KMS-11 (cell line): ENCODE measurements at regions not wholly inside any gene's neighbourhood (a gene's known extent, or its start where the extent isn't known, plus 50 kb on each side); places are given as distances from the start of the nearest gene placed in this dataset.

ENCODE experiments used
- H2AFZ ChIP-seq: fragments of 200-600 bp; sonication (generic); 2 replicates; pipeline ENCODE4 v1.6.1; 2016; ENCODE audit warnings: antibody characterized with exemption, mixed run types, low read depth
- H3K27ac ChIP-seq: fragments of 200-600 bp; sonication (generic); 2 replicates; pipeline ENCODE4 v1.6.1; 2016; ENCODE audit warnings: mild to moderate bottlenecking, mixed run types
- H3K27me3 ChIP-seq: fragments of 200-600 bp; sonication (generic); 2 replicates; pipeline ENCODE4 v1.6.1; 2017; ENCODE audit warnings: mild to moderate bottlenecking, low read depth, mixed run types, moderate library complexity; ENCODE audit not compliant: insufficient read depth
- H3K36me3 ChIP-seq: fragments of 200-600 bp; sonication (generic); 2 replicates; pipeline ENCODE4 v1.6.1; 2017; ENCODE audit warnings: mild to moderate bottlenecking, mixed run types; ENCODE audit not compliant: insufficient read depth
- H3K4me1 ChIP-seq: fragments of 200-600 bp; sonication (generic); 2 replicates; pipeline ENCODE4 v1.6.1; 2016; ENCODE audit warnings: mild to moderate bottlenecking, low read depth, mixed run types; ENCODE audit not compliant: poor library complexity, severe bottlenecking
- H3K4me2 ChIP-seq: fragments of 200-600 bp; sonication (generic); 2 replicates; pipeline ENCODE4 v1.7.0; 2016; ENCODE audit warnings: mild to moderate bottlenecking, mixed run types
- H3K4me3 ChIP-seq: fragments of 200-600 bp; sonication (generic); IDR thresholded peaks from 2 replicates; pipeline ENCODE4 v1.6.1; 2017; ENCODE audit warnings: low read depth, low read length, mixed read lengths; ENCODE audit not compliant: insufficient read depth
- H3K79me2 ChIP-seq: fragments of 200-600 bp; sonication (generic); 2 replicates; pipeline ENCODE4 v1.6.1; 2016; ENCODE audit warnings: low read depth, mixed run types; ENCODE audit not compliant: insufficient read depth
- H3K9ac ChIP-seq: fragments of 200-600 bp; sonication (generic); 2 replicates; pipeline ENCODE4 v1.6.1; 2016; ENCODE audit warnings: mild to moderate bottlenecking, mixed run types
- H4K20me1 ChIP-seq: fragments of 200-600 bp; sonication (generic); 2 replicates; pipeline ENCODE4 v1.6.1; 2016; ENCODE audit warnings: mild to moderate bottlenecking, mixed run types; ENCODE audit not compliant: insufficient read depth
- CTCF ChIP-seq: fragments of 200-600 bp; sonication (generic); conservative IDR thresholded peaks from 2 replicates; pipeline ENCODE4 v1.6.1; 2017; ENCODE audit warnings: low read depth, mild to moderate bottlenecking, antibody characterized with exemption, low read length, moderate library complexity, mixed read lengths

DNA sequence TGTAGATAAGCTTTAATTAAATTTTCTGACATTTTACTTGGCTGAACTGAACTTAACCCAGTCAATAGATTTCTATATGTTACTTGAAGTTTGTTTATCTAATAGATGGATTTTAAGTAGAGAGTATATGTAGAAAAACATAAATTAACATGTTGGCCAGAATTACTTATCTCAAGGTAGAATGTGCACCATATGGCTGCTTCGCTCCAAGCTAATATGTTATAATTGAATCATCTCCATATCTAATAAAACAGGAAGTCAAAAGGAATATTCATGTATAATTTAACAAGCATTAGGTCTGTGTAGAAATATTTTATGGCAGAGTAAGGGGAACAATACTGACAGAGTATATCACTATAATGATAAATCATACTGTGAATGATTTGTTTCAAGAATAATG is 650.7 kb upstream of the ALCAM start:
- Histone ChIP-seq H3K27ac (no peak overlapping the region), H3K79me2 (no peaks in the 10 kb centered on the region), H3K4me2 (no peak overlapping the region), H3K9ac (no peak overlapping the region), H2AFZ (no peak overlapping the region), H3K4me3 (no peak overlapping the region), H3K4me1 (no peaks in the 10 kb centered on the region), H4K20me1 (no peaks in the 10 kb centered on the region), H3K36me3 (no peaks in the 10 kb centered on the region), H3K27me3 (no peaks in the 10 kb centered on the region)
- TF ChIP-seq CTCF = no peak

DNA sequence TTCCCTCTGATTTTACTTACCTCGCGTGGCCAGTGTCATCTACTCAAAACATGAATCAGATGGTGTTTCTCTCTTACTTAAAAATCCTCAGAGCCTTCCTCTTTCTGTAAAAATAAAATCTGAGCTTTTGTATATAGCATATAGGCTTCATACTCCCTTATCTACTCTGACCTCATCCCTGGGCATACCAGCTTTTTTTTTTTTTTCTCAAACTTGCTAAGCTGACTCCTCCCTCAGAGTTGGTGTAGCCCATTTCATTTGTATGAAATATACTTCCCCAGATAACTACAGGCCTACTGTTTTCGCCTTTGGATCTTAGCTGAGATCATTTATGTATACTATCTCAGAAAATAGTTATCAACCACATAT is 648.9 kb upstream of the ALCAM start:
- no peaks in the 10 kb centered on the region for H3K36me3 ChIP-seq
- no peak overlapping the region for H3K27ac ChIP-seq
- H3K79me2 ChIP-seq = no peaks in the 10 kb centered on the region
- no peak overlapping the region for H3K4me2 ChIP-seq
- no peaks in the 10 kb centered on the region for H3K4me1 ChIP-seq
- no peak overlapping the region for H3K4me3 ChIP-seq
- no peak overlapping the region for H3K9ac ChIP-seq
- H3K27me3 ChIP-seq = no peaks in the 10 kb centered on the region
- no peaks in the 10 kb centered on the region for H4K20me1 ChIP-seq
- no peak overlapping the region for H2AFZ ChIP-seq
- TF ChIP-seq CTCF = no peak

DNA sequence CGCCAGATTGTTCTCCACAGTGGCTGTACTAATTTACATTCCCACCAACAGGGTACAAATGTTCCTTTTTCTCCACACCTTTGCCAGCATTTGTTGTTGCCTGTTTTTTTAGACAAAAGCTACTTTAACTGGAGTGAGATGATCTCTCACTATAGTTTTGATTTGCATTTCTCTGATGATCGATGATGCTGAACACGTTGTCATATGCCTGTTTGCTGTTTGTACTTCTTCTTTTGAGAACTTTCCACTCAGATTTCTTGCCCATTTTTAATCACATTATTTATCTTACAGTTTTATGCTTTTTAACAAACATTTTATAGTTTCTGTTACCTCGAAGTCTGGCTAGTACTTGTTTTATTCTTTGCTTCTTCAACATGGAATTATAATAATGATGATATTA is 643.7 kb upstream of the ALCAM start:
- no peak overlapping the region for H3K4me2 ChIP-seq

DNA sequence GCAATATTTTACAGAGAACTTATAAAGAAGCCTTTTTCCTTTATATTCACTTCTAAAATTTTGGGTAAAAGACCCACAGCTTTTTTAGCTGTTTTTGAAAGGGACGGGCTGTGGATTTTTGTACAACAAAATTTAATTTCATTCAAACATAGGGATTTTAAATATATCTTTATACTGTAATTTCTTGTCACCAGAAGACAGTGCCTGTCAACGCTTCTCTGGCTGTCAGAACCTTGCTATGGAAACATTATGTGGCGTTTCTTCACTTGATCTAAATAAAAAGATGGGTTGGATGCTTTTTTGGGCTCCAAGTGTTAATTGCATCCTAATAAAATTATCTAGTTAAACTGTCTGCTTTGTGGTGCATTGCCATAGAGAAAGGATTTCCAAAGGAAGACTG is 635.6 kb upstream of the ALCAM start:
- no peak overlapping the region; the same call in 1 of the 2 replicates for H2AFZ ChIP-seq
- H3K4me1 ChIP-seq = no peaks in the 10 kb centered on the region
- no peaks in the 10 kb centered on the region for H3K79me2 ChIP-seq
- H3K36me3 ChIP-seq = no peaks in the 10 kb centered on the region
- H3K9ac ChIP-seq = no peak overlapping the region
- no peak overlapping the region for H3K27ac ChIP-seq
- no peak overlapping the region for H3K4me2 ChIP-seq
- no peak for TF ChIP-seq CTCF
- H3K4me3 ChIP-seq = no peak overlapping the region
- H3K27me3 ChIP-seq = no peaks in the 10 kb centered on the region
- no peaks in the 10 kb centered on the region for H4K20me1 ChIP-seq

More for the DNA sequence above, 643.7 kb upstream of the ALCAM start:
- H3K79me2 ChIP-seq = no peaks in the 10 kb centered on the region
- H3K4me3 ChIP-seq = no peak overlapping the region
- no peaks in the 10 kb centered on the region for H3K4me1 ChIP-seq
- TF ChIP-seq CTCF = no peak
- H4K20me1 ChIP-seq = no peaks in the 10 kb centered on the region
- H3K27ac ChIP-seq = no peak overlapping the region
- no peak overlapping the region for H3K9ac ChIP-seq
- H2AFZ ChIP-seq = no peak overlapping the region
- H3K27me3 ChIP-seq = no peaks in the 10 kb centered on the region
- no peaks in the 10 kb centered on the region for H3K36me3 ChIP-seq

DNA sequence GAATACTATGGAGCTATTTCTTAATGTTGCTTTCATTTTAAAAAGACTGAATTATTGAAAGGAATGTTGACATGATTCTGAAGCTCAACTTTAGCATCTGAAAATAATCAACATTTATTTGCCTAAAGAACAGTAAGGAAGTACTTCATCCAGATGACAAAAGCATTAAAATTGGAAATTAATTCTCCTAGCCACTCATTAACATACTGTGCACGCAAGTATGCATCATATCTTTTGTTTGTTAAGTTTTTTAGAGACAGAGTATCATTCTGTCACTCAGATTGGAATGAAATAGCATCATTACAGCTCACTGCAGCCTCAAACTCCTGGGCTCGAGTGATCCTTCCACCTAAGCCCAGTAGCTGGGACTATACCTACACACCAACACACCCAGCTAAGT is 632.1 kb upstream of the ALCAM start:
- Histone ChIP-seq H3K27ac (no peak overlapping the region), H4K20me1 (no peaks in the 10 kb centered on the region), H3K9ac (no peak overlapping the region), H3K79me2 (no peaks in the 10 kb centered on the region), H3K36me3 (no peaks in the 10 kb centered on the region), H3K4me1 (no peaks in the 10 kb centered on the region), H3K4me3 (no peak overlapping the region), H3K4me2 (no peak overlapping the region), H2AFZ (no peak overlapping the region), H3K27me3 (no peaks in the 10 kb centered on the region)
- no peak for TF ChIP-seq CTCF
